K562 (cell line): ENCODE measurements at regions not wholly inside any gene's neighbourhood (a gene's known extent, or its start where the extent isn't known, plus 50 kb on each side); places are given as distances from the start of the nearest gene placed in this dataset.

Source experiments
- ATAC-seq: fragments of 200-7000 bp; cut with Tn5 transposase; 3 replicates; pipeline ENCODE4 v1.9.1; 2020; ENCODE audit warnings: moderate library complexity
- BruUV-seq: library from RNA; stranded (reverse); fragments of 400-500 nt; replicated peaks from 2 replicates; lab custom pipeline; 2021; lab: Mats Ljungman, UMichigan
- CTCF ChIA-PET: fragments of 300-600 bp; formaldehyde crosslinking; extraction: SDS; loops from one replicate; lab custom pipeline; 2021; ENCODE audit warnings: low intra/inter-chr PET ratio; lab: Yijun Ruan, JAX
- POLR2A ChIA-PET: fragments of 300-600, 350-650 bp; sonication (Branson Sonifier 250); formaldehyde crosslinking; extraction: SDS; loops from one replicate; lab custom pipeline; 2021; ENCODE audit warnings: antibody characterized with exemption, inconsistent platforms; lab: Yijun Ruan, JAX
- DNase-seq, 4 experiments: peaks; one replicate each; pipeline versions ENCODE4 v3.0.0 to v3.0.0-alpha.2; 2011 to 2018; ENCODE audit warnings: low spot score in 3 of 4, mixed read lengths in 3 of 4; ENCODE audit errors: extremely low read depth in 1 of 4
- FAIRE-seq: peaks from 2 replicates; lab custom pipeline; 2011; peaks lifted over from hg19 to GRCh38; lab: Jason Lieb, UNC
- H2AFZ ChIP-seq: 2 replicates; pipeline ENCODE4 v1.6.0; 2011; ENCODE audit warnings: low read depth, low read length, control low read depth, inconsistent platforms
- H3K27ac ChIP-seq: fragments of 200-600 bp; 3 replicates; pipeline ENCODE4 v1.8.0; 2011; ENCODE audit warnings: low read depth, mild to moderate bottlenecking, control low read depth, inconsistent platforms, low read length, moderate library complexity, mixed read lengths; ENCODE audit errors: extremely low read depth
- H3K27me3 ChIP-seq, 2 experiments: fragments of 300-600 bp in 1 of 2; 2 replicates in 1 of 2; 3 replicates in 1 of 2; pipeline versions ENCODE4 v1.6.0 to v1.8.0; 2011; ENCODE audit warnings: inconsistent platforms in 2 of 2, low read length in 2 of 2, mild to moderate bottlenecking in 1 of 2, mixed read lengths in 1 of 2, moderate library complexity in 1 of 2; ENCODE audit not compliant: control insufficient read depth in 2 of 2, insufficient read depth in 2 of 2
- H3K36me3 ChIP-seq: fragments of 300-600 bp; 3 replicates; pipeline ENCODE4 v1.8.0; 2011; ENCODE audit warnings: mild to moderate bottlenecking, low read length, inconsistent platforms; ENCODE audit not compliant: control insufficient read depth, insufficient read depth
- H3K4me1 ChIP-seq, 2 experiments: fragments of 200-600 bp in 1 of 2; replicated peaks in 1 of 2; 2 replicates in 1 of 2; 3 replicates in 1 of 2; pipeline versions ENCODE4 v1.5.1 to v1.8.0; 2011; ENCODE audit warnings: inconsistent platforms in 2 of 2, low read length in 2 of 2, mild to moderate bottlenecking in 1 of 2, mixed read lengths in 1 of 2, moderate library complexity in 1 of 2; ENCODE audit not compliant: control insufficient read depth in 2 of 2, insufficient read depth in 2 of 2
- H3K4me2 ChIP-seq: 2 replicates; pipeline ENCODE4 v1.6.1; 2011; ENCODE audit warnings: low read length, control low read depth, inconsistent platforms, mixed read lengths; ENCODE audit not compliant: insufficient read depth
- H3K4me3 ChIP-seq: fragments of 200-600 bp; sonication (generic), shearing (Covaris generic); 2 replicates; pipeline ENCODE4 v1.5.1; 2016; ENCODE audit warnings: control low read depth, inconsistent platforms
- H3K79me2 ChIP-seq: fragments of 200-600 bp; 3 replicates; pipeline ENCODE4 v1.8.0; 2011; ENCODE audit warnings: low read length, inconsistent platforms; ENCODE audit not compliant: control insufficient read depth, insufficient read depth
- H3K9ac ChIP-seq, 2 experiments: 2 replicates each; pipeline versions ENCODE4 v1.6.0 to v1.6.1; 2011; ENCODE audit warnings: low read depth in 2 of 2, low read length in 2 of 2, control low read depth in 1 of 2, inconsistent platforms in 1 of 2, mild to moderate bottlenecking in 1 of 2, mixed read lengths in 1 of 2; ENCODE audit not compliant: insufficient read depth in 1 of 2
- H3K9me1 ChIP-seq: one replicate; pipeline ENCODE4 v1.6.0; 2011; ENCODE audit warnings: inconsistent platforms, mild to moderate bottlenecking, low read length, moderate library complexity; ENCODE audit not compliant: control insufficient read depth, insufficient read depth
- H3K9me3 ChIP-seq: replicated peaks from 2 replicates; pipeline ENCODE4 v1.5.1; 2011; ENCODE audit warnings: low read depth, low read length, inconsistent platforms; ENCODE audit not compliant: control insufficient read depth, insufficient read depth
- H4K20me1 ChIP-seq: replicated peaks from 2 replicates; pipeline ENCODE4 v1.6.1; 2011; ENCODE audit warnings: low read length, inconsistent platforms, mixed read lengths; ENCODE audit not compliant: control insufficient read depth, insufficient read depth
- CREM ChIP-seq: IDR thresholded peaks from 2 replicates; pipeline ENCODE4 v1.6.1; 2014; ENCODE audit warnings: antibody characterized with exemption, low read depth
- HCFC1 ChIP-seq: IDR thresholded peaks from 2 replicates; pipeline ENCODE4 v1.6.1; 2012; ENCODE audit warnings: low read depth, low read length, improper control_type of control experiment
- HDAC6 ChIP-seq: IDR thresholded peaks from 2 replicates; pipeline ENCODE4 v1.6.1; 2012; ENCODE audit warnings: low read depth, mild to moderate bottlenecking, control low read depth, inconsistent platforms, low read length, moderate library complexity
- NFE2 ChIP-seq: IDR thresholded peaks from 2 replicates; pipeline ENCODE4 v1.6.1; 2014; ENCODE audit warnings: antibody characterized with exemption, low read depth
- ZNF143 ChIP-seq: sonication (generic); formaldehyde crosslinking; IDR thresholded peaks from 2 replicates; pipeline ENCODE4 v1.9.0; 2022; ENCODE audit warnings: mild to moderate bottlenecking, missing genetic modification reagents
- in situ Hi-C: fragments of 300-500 bp; cut with MboI; formaldehyde crosslinking; loops from 4 replicates; pipeline ENCODE4 v1.15.0; 2018; ENCODE audit warnings: inconsistent platforms, mixed read lengths
- intact Hi-C: fragments of 100-400 bp; cut with micrococcal nuclease; formaldehyde crosslinking; loops from 2 replicates; pipeline ENCODE4 v1.14.2; 2022
- TF ChIP-seq, protein P1 (sequence below): sonication (generic); formaldehyde crosslinking; IDR thresholded peaks from 2 replicates; pipeline ENCODE4 v1.8.1; 2022; ENCODE audit warnings: missing genetic modification reagents
- TF ChIP-seq, protein P2 (sequence below), 2 experiments: fragments of 450-650 bp in 1 of 2; sonication (generic) in 1 of 2; formaldehyde crosslinking in 1 of 2; IDR thresholded peaks; 2 replicates each; pipeline versions ENCODE4 v1.7.1 to v1.9.0; 2016 to 2022; ENCODE audit warnings: inconsistent platforms in 1 of 2, mild to moderate bottlenecking in 1 of 2, missing genetic modification reagents in 1 of 2

DNA sequence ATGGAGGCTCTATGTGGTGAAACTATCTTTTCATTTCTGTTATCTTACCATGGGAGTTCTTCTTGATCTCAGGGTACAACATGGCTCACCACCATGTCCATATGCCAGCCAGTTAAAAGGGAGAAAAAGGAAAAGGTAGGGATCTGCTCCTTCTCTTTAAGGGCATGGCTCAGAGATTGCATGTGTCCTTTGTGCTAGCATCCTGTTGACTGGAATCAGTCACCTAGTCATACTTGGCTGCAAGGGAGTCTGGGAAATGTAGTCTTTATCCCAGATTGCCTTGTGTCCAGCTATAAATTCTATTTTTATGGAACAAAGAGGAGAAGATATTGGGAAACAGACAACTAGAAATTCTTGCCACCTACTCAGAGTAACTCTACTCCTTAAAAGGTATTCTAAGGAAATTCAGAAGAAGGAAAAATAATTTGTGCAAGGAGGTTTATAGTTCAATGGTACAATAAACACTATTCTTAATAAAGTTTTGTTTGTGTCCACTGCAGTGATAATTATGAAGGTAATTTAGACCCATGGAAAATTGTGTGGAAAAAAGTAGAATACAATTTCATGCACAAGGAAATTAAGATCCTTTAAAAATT is 86.4 kb upstream of the RPH3A start:
- POLR2A ChIA-PET, result interaction anchor here (0.6 kb wide), 1 partner anchor 856 kb away, joined by 3 read pairs; no protein-coding TSS in a partner anchor
- CTCF ChIA-PET, result no interaction called here
- intact Hi-C loops, result no loop called here
- H3K4me2 ChIP-seq, result no peak overlapping the region
- no peaks in the 10 kb centered on the region for H3K4me1 ChIP-seq
- DNase-seq (no peak), FAIRE-seq (peak; percentile 56), ATAC-seq (no peak)
- in situ Hi-C loops, result no loop called here
- no peaks in the 10 kb centered on the region for H3K9me3 ChIP-seq
- BruUV-seq, result no TSS peak
- H3K79me2 ChIP-seq, result no peaks in the 10 kb centered on the region
- no peaks in the 10 kb centered on the region for H3K36me3 ChIP-seq
- TF ChIP-seq CREM (peak; percentile 16; the same call in 1 of the 2 replicates), HDAC6 (no peak), NFE2 (peak; percentile 27; the same call in 1 of the 2 replicates), ZNF143 (peak; percentile 64; the same call in 1 of the 2 replicates), HCFC1 (peak; percentile 71)
- TF ChIP-seq, protein P1, sequence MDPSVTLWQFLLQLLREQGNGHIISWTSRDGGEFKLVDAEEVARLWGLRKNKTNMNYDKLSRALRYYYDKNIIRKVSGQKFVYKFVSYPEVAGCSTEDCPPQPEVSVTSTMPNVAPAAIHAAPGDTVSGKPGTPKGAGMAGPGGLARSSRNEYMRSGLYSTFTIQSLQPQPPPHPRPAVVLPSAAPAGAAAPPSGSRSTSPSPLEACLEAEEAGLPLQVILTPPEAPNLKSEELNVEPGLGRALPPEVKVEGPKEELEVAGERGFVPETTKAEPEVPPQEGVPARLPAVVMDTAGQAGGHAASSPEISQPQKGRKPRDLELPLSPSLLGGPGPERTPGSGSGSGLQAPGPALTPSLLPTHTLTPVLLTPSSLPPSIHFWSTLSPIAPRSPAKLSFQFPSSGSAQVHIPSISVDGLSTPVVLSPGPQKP (CRISPR knock-in tag), result no peak
- TF ChIP-seq, protein P2, sequence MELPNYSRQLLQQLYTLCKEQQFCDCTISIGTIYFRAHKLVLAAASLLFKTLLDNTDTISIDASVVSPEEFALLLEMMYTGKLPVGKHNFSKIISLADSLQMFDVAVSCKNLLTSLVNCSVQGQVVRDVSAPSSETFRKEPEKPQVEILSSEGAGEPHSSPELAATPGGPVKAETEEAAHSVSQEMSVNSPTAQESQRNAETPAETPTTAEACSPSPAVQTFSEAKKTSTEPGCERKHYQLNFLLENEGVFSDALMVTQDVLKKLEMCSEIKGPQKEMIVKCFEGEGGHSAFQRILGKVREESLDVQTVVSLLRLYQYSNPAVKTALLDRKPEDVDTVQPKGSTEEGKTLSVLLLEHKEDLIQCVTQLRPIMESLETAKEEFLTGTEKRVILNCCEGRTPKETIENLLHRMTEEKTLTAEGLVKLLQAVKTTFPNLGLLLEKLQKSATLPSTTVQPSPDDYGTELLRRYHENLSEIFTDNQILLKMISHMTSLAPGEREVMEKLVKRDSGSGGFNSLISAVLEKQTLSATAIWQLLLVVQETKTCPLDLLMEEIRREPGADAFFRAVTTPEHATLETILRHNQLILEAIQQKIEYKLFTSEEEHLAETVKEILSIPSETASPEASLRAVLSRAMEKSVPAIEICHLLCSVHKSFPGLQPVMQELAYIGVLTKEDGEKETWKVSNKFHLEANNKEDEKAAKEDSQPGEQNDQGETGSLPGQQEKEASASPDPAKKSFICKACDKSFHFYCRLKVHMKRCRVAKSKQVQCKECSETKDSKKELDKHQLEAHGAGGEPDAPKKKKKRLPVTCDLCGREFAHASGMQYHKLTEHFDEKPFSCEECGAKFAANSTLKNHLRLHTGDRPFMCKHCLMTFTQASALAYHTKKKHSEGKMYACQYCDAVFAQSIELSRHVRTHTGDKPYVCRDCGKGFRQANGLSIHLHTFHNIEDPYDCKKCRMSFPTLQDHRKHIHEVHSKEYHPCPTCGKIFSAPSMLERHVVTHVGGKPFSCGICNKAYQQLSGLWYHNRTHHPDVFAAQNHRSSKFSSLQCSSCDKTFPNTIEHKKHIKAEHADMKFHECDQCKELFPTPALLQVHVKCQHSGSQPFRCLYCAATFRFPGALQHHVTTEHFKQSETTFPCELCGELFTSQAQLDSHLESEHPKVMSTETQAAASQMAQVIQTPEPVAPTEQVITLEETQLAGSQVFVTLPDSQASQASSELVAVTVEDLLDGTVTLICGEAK (IDR thresholded peaks at IDR 0.05), result peak; percentile 91
- TF ChIP-seq, protein P2 (CRISPR knock-in tag; IDR thresholded peaks at IDR 0.05), result no peak
- H3K4me3 ChIP-seq, result no peak overlapping the region
- no peaks in the 10 kb centered on the region; the same call in 1 of the 2 replicates for H4K20me1 ChIP-seq
- H3K27ac ChIP-seq, result no peak overlapping the region
- H2AFZ ChIP-seq, result no peak overlapping the region
- H3K27me3 ChIP-seq, result peaks cover 7 to 15% of the 10 kb centered on the region in 2 experiments; a peak in 4 of 5 replicates
- no peak overlapping the region for H3K9ac ChIP-seq
- no peaks in the 10 kb centered on the region for H3K9me1 ChIP-seq
